ENCODE measurements at regions not wholly inside any gene's neighbourhood (a gene's known extent, or its start where the extent isn't known, plus 50 kb on each side); places are given as distances from the start of the nearest gene placed in this dataset.
A peak's percentile ranks its signal among the peaks of the same experiment; 100 is the strongest.
"Not testable (repeated sequence)": the region's sequence is repeated elsewhere in the genome, so short reads cannot be mapped to it uniquely, and the experiment has no call there.

GRCh38 chr15:30470601-30471365, 56.7 kb upstream of the GOLGA8R start:
- DNase-seq (ENCODE audit: low read depth), result peak; percentile 49

- DNase-seq (ENCODE audit: low read depth), result not testable (repeated sequence)
Observed at GRCh38 chr15:30471366-30471749, 57.3 kb upstream of the GOLGA8R start.

GRCh38 chr15:30471817-30472551, 57.9 kb upstream of the GOLGA8R start:
- DNase-seq (ENCODE audit: low read depth), result not testable (repeated sequence)

GRCh38 chr15:30484887-30485286, 67.0 kb upstream of the GOLGA8Q start:
- not testable (repeated sequence) for DNase-seq (ENCODE audit: low read depth)

- not testable (repeated sequence) for DNase-seq (ENCODE audit: low read depth)
Observed at GRCh38 chr15:30489237-30489636, 62.6 kb upstream of the GOLGA8Q start.

- DNase-seq (ENCODE audit: low read depth), result not testable (repeated sequence)
Observed at GRCh38 chr15:30490334-30490733, 61.5 kb upstream of the GOLGA8Q start.

GRCh38 chr15:30493947-30494346, 57.9 kb upstream of the GOLGA8Q start:
- not testable (repeated sequence) for DNase-seq (ENCODE audit: low read depth)

GRCh38 chr15:30497275-30497674, 54.6 kb upstream of the GOLGA8Q start:
- not testable (repeated sequence) for DNase-seq (ENCODE audit: low read depth)

- not testable (repeated sequence) for DNase-seq (ENCODE audit: low read depth)
Observed at GRCh38 chr15:30499233-30499632, 52.6 kb upstream of the GOLGA8Q start.

GRCh38 chr15:30500511-30500910, 51.3 kb upstream of the GOLGA8Q start:
- DNase-seq (ENCODE audit: low read depth), result not testable (repeated sequence)
